C4-2B (cell line): ENCODE measurements at regions not wholly inside any gene's neighbourhood (a gene's known extent, or its start where the extent isn't known, plus 50 kb on each side); places are given as distances from the start of the nearest gene placed in this dataset.

ENCODE experiments used
- H3K27ac ChIP-seq: fragments of 450-650 bp; 2 replicates; pipeline ENCODE4 v1.5.1; 2017
- CTCF ChIP-seq: fragments of 450-650 bp; conservative IDR thresholded peaks from 2 replicates; pipeline ENCODE4 v1.5.1; 2017; ENCODE audit warnings: mild to moderate bottlenecking
- ZFX ChIP-seq: fragments of 450-650 bp; IDR thresholded peaks from 2 replicates; pipeline ENCODE4 v1.6.1; 2017

GRCh38 chr10:3846736-3847135, 61.7 kb upstream of the KLF6 start:
- TF ChIP-seq ZFX (no peak), CTCF (no peak)

GRCh38 chr10:3844491-3845025, 59.5 kb upstream of the KLF6 start:
- H3K27ac ChIP-seq, result no peak overlapping the region
- TF ChIP-seq CTCF (no peak), ZFX (no peak)

More at GRCh38 chr10:3846736-3847135, 61.7 kb upstream of the KLF6 start:
- no peak overlapping the region for H3K27ac ChIP-seq

- no peak overlapping the region for H3K27ac ChIP-seq
- TF ChIP-seq CTCF, result no peak
- no peak for TF ChIP-seq ZFX
Observed at GRCh38 chr10:3838460-3839437, 53.7 kb upstream of the KLF6 start.

DNA sequence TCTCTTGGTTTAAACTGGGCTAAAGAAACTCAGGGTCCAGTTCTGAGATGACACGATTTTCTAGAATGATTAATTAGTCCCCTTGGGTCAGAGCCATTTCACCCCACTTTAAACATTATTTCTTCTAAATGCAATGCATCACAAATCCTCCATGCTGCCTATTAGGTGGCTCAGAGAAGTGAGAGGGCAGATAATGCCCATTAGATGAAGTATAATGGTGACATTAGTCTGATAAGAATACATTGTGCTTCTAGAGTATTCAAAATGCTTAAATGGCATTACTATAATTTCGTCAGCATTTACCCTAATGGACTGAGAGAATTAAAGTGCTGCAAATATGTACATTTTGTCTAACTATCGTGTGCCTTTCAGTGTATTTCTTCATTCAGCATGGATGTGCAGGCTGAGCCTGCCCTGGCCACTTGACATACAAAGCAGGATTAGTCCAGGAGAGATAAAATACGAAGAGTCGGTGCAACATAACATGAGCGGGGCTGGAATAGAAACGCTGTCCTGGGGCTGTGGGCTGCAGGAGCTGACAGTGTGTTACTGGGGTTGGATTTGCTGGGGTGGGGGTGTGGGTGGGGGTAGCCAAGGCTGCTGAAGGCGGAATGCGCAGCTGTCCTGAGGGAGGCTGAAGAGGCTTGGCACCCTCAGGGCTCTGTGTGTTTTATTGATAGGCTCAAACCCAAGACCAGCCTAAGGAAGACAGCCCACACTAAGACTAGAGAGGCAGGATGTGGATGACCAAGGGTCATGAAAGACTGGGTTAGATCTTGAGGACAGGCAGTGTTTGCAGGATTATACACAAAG, 52.8 kb upstream of the KLF6 start:
- TF ChIP-seq CTCF, result no peak
- no peak for TF ChIP-seq ZFX
- no peak overlapping the region for H3K27ac ChIP-seq

GRCh38 chr10:3836222-3836820, 51.3 kb upstream of the KLF6 start:
- TF ChIP-seq ZFX (no peak), CTCF (no peak)
- no peak overlapping the region for H3K27ac ChIP-seq

- H3K27ac ChIP-seq, result no peak overlapping the region
- no peak for TF ChIP-seq CTCF
- no peak for TF ChIP-seq ZFX
Observed at GRCh38 chr10:3835770-3836169, 50.8 kb upstream of the KLF6 start.
